ENCODE measurements at regions not wholly inside any gene's neighbourhood (a gene's known extent, or its start where the extent isn't known, plus 50 kb on each side); places are given as distances from the start of the nearest gene placed in this dataset.

GRCh38 chr2:220935789-220936321, 636.2 kb downstream of the EPHA4 start:
- no peak for DNase-seq

- DNase-seq, result no peak
Measured at GRCh38 chr2:220936641-220937197, 635.4 kb downstream of the EPHA4 start.

GRCh38 chr2:220937245-220937644, 634.9 kb downstream of the EPHA4 start:
- DNase-seq, result no peak

GRCh38 chr2:220940646-220941045, 631.5 kb downstream of the EPHA4 start:
- no peak for DNase-seq

GRCh38 chr2:220941683-220942082, 630.4 kb downstream of the EPHA4 start:
- DNase-seq, result no peak

GRCh38 chr2:220946552-220946951, 625.6 kb downstream of the EPHA4 start:
- DNase-seq, result no peak

GRCh38 chr2:220948579-220948978, 623.5 kb downstream of the EPHA4 start:
- no peak for DNase-seq

GRCh38 chr2:220949466-220949865, 622.6 kb downstream of the EPHA4 start:
- no peak for DNase-seq

- DNase-seq, result no peak
Measured at GRCh38 chr2:220955776-220956175, 616.3 kb downstream of the EPHA4 start.

- no peak for DNase-seq
Measured at GRCh38 chr2:220956429-220956828, 615.7 kb downstream of the EPHA4 start.

GRCh38 chr2:220959391-220959802, 612.7 kb downstream of the EPHA4 start:
- DNase-seq, result no peak

GRCh38 chr2:220961143-220961860, 610.8 kb downstream of the EPHA4 start:
- peak; percentile 2 for DNase-seq

GRCh38 chr2:220962556-220962955, 609.5 kb downstream of the EPHA4 start:
- DNase-seq, result no peak

- DNase-seq, result no peak
Measured at GRCh38 chr2:220963076-220963475, 609.0 kb downstream of the EPHA4 start.

GRCh38 chr2:220963930-220964329, 608.2 kb downstream of the EPHA4 start:
- DNase-seq, result no peak

GRCh38 chr2:220966636-220967035, 605.5 kb downstream of the EPHA4 start:
- DNase-seq, result no peak

- DNase-seq, result no peak
Measured at GRCh38 chr2:220969348-220969747, 602.8 kb downstream of the EPHA4 start.

GRCh38 chr2:220980966-220981675, 591.0 kb downstream of the EPHA4 start:
- no peak for DNase-seq

GRCh38 chr2:220981926-220982325, 590.2 kb downstream of the EPHA4 start:
- DNase-seq, result no peak

- no peak for DNase-seq
Measured at GRCh38 chr2:220985561-220985960, 586.5 kb downstream of the EPHA4 start.

- DNase-seq, result no peak
Measured at GRCh38 chr2:220987839-220988238, 584.3 kb downstream of the EPHA4 start.

GRCh38 chr2:220991972-220992371, 580.1 kb downstream of the EPHA4 start:
- DNase-seq, result no peak

GRCh38 chr2:220994846-220995245, 577.3 kb downstream of the EPHA4 start:
- DNase-seq, result no peak

Data from occipital lobe (tissue), 1 donor.